Mucosa of stomach (tissue), 1 donor: ENCODE measurements at regions not wholly inside any gene's neighbourhood (a gene's known extent, or its start where the extent isn't known, plus 50 kb on each side); places are given as distances from the start of the nearest gene placed in this dataset.
A peak's percentile ranks its signal among the peaks of the same experiment; 100 is the strongest.

ENCODE experiments used
- H3K27me3 ChIP-seq: one replicate; pipeline ENCODE4 v1.7.0; 2013; ENCODE audit warnings: mild to moderate bottlenecking, low read length; ENCODE audit not compliant: control insufficient read depth, insufficient read depth
- H3K36me3 ChIP-seq: one replicate; pipeline ENCODE4 v1.7.0; 2013; ENCODE audit warnings: low read length; ENCODE audit not compliant: control insufficient read depth, insufficient read depth
- H3K4me1 ChIP-seq: one replicate; pipeline ENCODE4 v1.7.0; 2013; ENCODE audit warnings: mild to moderate bottlenecking, low read length; ENCODE audit not compliant: control insufficient read depth, insufficient read depth
- H3K4me3 ChIP-seq: one replicate; pipeline ENCODE4 v1.7.0; 2013; ENCODE audit warnings: low read length
- H3K9ac ChIP-seq: one replicate; pipeline ENCODE4 v1.7.0; 2013; ENCODE audit warnings: mild to moderate bottlenecking, low read length, moderate library complexity
- H3K9me3 ChIP-seq: one replicate; pipeline ENCODE4 v1.7.0; 2013; ENCODE audit warnings: mild to moderate bottlenecking, low read length, moderate library complexity; ENCODE audit not compliant: control insufficient read depth
- donor health status: Pancreatic carcinoma.

DNA sequence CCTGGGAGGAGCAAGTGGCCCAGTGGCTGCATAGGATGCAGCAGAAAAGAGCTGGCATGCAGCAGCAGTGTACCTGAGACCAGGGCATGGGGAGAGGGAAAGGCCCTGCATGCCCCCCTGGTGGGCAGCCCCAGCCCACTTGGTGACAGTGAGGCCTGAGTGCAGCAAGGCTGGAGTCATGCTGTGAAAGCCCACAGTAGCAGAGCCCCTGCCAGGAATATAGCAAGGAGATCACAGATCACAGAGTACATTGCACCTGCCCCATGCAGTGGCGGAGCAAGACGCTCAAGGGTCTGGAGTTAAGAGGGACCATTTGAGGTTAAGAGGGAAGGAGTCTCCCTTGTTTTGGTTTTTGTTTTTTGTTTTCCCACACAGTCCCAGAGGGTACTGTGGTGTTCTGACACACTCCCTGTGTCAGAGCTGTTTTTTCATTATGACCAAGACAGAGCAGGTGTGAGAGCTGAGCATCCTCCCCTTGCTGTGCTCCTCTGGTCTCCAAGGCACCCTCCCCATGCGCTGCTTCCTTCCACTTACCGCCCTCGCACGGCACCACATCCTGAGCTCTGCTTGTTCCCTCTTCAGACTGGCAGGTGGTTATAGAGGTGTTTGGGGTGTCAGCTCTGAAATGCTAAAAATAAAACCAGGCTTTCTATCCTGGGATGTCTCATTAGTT lies 85.0 kb upstream of the UBL3 start:
- Histone ChIP-seq H3K27me3 (no peaks in the 10 kb centered on the region), H3K36me3 (no peaks in the 10 kb centered on the region), H3K4me1 (peaks cover 20% of the 10 kb centered on the region), H3K9me3 (no peaks in the 10 kb centered on the region), H3K4me3 (no peak overlapping the region), H3K9ac (no peak overlapping the region)

DNA sequence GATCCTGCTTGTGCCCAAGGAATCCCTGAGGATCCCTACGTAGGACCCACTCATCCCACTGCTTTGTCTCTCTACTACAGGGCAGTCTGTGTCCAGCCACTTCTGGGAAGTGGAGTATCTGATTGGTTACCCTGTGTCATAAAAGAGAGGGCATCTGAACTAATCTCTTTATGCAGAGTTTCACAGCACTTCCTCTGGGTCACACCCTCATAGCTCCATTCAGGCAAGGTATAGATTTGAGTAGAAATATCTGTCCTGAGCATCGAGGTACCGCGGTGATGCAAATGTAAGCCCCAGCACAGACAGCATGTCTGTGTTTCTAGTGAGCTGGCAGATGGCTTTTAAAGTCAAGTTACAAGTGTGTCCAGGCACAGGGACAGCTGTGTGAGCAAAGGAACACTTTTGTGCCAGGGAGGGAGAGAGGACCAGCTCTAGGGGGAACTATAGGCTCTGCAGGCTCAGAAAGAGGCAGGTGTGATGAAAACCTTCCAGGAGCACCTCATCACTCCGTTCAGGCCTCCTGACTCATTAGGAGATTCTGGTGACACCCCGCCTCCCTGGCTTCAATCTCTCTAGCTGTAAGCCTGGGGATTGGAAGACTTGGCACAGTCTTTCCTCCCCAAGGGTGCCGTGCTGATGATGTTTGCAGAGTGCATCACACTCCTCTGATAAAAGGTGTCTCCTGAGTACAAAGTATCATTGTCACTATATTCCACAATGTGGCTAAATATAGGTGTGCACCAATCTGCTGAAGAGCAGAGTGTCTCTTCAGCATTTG lies 84.3 kb upstream of the UBL3 start:
- Histone ChIP-seq H3K27me3 (no peaks in the 10 kb centered on the region), H3K36me3 (no peaks in the 10 kb centered on the region), H3K9ac (no peak overlapping the region), H3K9me3 (no peaks in the 10 kb centered on the region), H3K4me1 (peaks cover 20% of the 10 kb centered on the region), H3K4me3 (no peak overlapping the region)

DNA sequence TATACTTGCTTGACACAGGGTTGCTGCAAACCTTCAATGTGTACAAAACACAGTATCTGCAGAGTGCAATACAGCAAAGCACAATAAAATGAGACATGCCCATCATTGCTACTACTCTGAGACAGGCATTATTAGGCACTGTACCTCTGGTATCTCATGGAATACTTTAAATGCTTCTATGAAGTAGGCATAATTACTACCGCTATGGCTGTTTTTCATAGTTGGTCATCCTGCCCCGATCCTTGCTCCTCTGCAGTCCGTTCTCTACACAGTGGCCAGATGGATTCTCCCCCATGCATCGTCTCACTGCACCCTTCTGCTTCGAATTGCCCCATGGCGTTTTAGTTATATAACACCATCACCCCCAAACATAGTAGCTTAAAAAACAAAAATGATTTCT lies 83.0 kb upstream of the UBL3 start:
- no peaks in the 10 kb centered on the region for H3K9me3 ChIP-seq
- H3K4me3 ChIP-seq, result no peak overlapping the region
- H3K36me3 ChIP-seq, result no peaks in the 10 kb centered on the region
- H3K27me3 ChIP-seq, result no peaks in the 10 kb centered on the region
- peaks cover 20% of the 10 kb centered on the region for H3K4me1 ChIP-seq
- H3K9ac ChIP-seq, result no peak overlapping the region

DNA sequence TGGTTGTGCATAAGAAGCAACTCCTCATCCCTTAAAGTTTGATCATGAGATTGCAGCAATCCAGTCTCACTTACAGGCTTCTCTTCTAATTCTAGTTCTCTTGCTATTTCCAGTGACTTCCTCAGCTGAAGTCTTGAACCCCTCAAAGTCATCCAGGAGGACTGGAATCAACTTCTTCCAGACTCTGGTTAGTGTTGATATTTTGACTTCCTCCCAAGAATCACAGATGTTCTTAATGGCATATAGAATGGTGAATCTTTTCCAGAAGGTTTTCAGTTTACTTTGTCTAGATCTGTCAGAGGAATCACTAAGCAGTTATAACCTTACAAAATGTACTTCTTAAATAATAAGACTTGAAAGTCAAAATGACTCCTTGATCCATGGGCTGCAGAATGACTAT lies 81.3 kb upstream of the UBL3 start:
- Histone ChIP-seq H3K4me1 (peaks cover 20% of the 10 kb centered on the region), H3K9ac (no peak overlapping the region), H3K9me3 (no peaks in the 10 kb centered on the region), H3K4me3 (no peak overlapping the region), H3K27me3 (no peaks in the 10 kb centered on the region), H3K36me3 (no peaks in the 10 kb centered on the region)

DNA sequence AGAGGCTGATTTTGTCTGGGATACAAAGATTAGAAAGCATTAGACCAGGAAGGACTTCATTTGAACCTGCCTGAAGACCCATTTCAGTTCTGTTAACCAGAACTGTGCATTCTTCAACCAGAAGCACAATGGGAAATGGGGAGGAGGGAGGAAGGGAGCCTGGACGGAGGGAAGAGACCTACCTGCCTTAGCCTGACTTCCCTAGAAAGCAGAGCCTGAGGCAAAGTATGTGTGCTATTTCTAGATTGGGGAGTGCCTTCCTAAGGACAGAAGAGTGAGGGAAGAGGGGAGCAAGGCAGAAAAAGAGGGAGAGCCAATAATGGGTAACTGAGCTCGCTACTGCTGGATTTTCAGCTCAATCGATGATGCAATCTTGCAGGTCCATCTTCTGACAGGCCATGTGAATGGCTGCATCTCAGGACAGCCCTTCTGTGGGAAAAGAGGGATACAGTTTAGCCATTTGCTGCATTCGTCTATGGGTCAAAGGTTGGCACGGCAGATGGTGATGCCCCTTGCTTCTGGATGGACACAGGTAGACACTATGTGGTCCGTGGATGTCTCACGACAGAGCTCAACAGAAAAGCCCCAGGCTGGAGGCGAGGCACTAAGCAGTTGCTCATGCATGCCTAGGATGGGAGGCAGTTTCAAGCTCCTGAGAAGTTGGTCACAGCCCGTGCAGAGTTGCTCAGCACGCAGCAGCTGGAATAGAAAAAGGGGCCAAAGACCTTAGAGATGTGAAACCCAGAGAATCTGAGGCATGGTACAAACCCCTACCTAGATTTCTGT lies 78.8 kb upstream of the UBL3 start:
- no peak overlapping the region for H3K4me3 ChIP-seq
- no peak overlapping the region for H3K9ac ChIP-seq
- no peaks in the 10 kb centered on the region for H3K27me3 ChIP-seq

DNA sequence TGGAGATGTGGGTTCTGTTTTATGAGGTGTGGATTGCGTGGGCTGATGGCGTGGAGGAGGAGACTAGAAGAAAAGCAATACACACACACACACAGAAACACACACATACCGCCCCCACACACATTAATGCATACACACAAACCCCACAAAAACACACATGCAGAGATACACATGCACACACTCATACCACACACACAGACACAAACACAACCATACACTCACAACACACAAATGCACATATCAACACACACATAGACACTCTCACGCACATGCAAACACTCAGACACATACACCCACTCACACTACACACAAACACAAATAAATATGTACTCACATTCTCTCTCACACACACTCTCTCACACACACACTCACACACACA lies 75.7 kb upstream of the UBL3 start:
- Histone ChIP-seq H3K9ac (peak overlapping the region; percentile 36), H3K4me3 (no peak overlapping the region), H3K36me3 (no peaks in the 10 kb centered on the region), H3K9me3 (no peaks in the 10 kb centered on the region), H3K4me1 (peaks cover 49% of the 10 kb centered on the region), H3K27me3 (no peaks in the 10 kb centered on the region)

More for the DNA sequence above, 78.8 kb upstream of the UBL3 start:
- H3K4me1 ChIP-seq, result peaks cover 23% of the 10 kb centered on the region
- H3K36me3 ChIP-seq, result no peaks in the 10 kb centered on the region
- no peaks in the 10 kb centered on the region for H3K9me3 ChIP-seq

DNA sequence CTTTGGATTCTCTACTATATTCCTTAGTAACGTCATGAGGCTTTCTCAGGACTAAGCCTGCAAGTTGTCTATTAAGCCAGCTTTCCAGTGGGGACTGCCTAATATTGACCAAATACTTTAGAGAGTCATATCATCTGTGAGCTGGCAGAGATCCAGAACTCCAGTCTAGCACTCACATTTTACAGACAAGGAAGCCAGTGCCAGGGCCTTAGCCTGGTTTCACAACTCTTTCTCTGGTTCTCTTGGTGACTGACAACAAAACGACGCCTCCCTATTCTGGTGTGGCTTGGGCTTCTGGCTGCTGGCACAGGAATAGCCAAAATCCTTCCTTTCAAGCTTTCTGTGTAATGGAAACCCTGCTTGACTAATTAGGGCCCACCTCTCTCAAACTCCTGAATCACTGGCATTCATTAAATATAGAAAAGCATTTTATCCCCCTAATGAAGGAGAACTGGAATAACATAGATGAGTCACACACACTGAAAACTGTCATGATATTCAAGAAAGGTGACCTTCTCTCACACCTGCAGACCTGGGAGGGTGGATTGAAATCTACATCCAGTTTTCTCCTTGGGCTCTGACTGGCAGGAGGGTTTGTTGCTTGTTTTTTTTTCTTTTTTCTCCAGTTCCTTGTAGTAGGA lies 75.2 kb upstream of the UBL3 start:
- H3K27me3 ChIP-seq, result no peaks in the 10 kb centered on the region
- peaks cover 52% of the 10 kb centered on the region for H3K4me1 ChIP-seq
- no peaks in the 10 kb centered on the region for H3K36me3 ChIP-seq
- peak overlapping the region; percentile 36 for H3K9ac ChIP-seq
- H3K9me3 ChIP-seq, result no peaks in the 10 kb centered on the region
- H3K4me3 ChIP-seq, result no peak overlapping the region

DNA sequence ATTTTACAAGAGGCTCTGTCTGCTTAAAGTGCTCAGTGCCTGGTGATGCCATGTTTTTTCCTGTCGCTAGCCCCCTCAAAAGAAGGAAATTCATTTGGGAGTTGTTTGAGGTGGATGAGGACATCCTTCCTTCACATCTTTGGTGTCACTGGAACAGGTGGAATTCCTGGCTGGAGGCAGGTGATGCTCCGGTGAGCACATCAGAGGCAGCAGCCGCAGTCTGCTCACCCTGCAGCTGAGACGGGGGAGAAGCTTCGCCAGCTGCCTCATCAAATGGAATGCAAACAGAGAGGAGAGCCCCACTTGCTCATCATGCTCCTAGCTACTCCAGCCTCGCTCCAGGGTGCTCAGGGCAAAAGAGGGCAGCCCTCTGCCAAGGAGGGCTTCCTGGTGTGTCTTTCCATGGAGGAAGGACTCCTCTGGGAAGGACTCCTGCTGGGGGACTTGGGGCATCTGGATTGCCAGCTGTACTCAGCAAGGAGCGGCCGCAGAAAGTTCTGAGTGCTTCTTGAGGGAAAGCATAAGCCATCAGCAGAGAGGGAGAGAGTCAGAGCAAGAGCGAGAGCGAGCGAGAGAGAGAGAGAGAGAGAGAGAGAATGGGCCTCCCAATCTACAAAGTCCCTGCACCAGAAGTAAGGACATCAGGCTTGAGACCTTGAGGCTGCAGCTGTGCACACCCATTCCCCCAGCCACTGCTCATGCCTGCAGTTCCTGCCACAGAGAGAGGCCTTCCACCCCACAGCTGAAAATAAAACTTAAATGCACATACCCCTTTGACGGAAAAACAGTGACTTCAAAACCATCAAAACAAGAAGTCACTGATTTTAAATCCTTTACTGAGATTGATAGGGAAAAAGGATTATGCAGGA lies 74.3 kb upstream of the UBL3 start:
- Histone ChIP-seq H3K4me3 (no peak overlapping the region), H3K36me3 (no peaks in the 10 kb centered on the region)

DNA sequence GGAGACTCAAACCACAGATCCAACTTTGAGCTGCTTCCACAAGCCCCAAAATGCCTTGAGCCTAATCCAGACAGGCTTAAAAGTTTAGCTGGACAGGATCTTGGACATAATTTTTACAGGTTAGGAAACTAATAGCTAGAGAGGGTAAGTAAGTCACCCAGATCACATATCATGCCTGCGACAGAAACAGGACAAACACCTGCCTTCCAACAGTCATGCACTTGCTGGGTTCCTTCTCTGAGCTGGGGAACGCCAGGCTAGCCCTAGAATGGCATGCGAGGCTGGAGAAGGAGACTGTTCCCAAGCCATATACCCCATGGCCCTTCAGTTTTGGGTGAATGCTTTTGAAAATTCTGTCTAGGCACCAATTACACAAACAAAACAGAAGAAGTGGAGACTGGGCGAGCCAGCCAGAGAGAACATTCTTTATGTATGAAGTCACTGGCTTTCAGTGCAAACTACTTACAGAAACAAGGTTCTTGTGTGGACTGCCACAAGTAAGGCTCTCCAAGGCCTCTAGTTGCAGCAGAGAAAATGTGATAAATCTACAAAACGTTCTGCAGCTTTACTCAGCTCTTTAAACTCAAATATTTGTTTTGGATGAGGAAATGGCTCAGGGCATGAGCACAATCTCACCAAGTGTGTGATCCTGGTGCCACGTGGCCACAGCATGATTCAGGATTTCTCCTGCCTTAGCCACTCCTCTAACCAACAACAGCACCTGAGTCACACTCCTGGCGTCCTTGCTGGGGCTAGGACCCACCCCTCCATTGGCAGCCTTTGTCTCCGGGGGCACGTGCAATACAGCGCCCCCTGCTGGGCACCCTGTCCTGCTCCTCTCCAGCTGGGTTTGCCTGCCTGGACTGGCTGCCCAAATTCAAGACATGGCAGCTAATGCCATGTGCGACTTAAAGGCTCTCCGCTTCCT lies 73.4 kb upstream of the UBL3 start:
- no peaks in the 10 kb centered on the region for H3K36me3 ChIP-seq
- H3K4me3 ChIP-seq, result no peak overlapping the region
- no peaks in the 10 kb centered on the region for H3K27me3 ChIP-seq
- H3K9ac ChIP-seq, result peak overlapping the region; percentile 66
- no peaks in the 10 kb centered on the region for H3K9me3 ChIP-seq
- peaks cover 57% of the 10 kb centered on the region for H3K4me1 ChIP-seq

More for the DNA sequence above, 74.3 kb upstream of the UBL3 start:
- Histone ChIP-seq H3K9ac (peak overlapping the region; percentile 36), H3K9me3 (no peaks in the 10 kb centered on the region), H3K4me1 (peaks cover 52% of the 10 kb centered on the region), H3K27me3 (no peaks in the 10 kb centered on the region)

DNA sequence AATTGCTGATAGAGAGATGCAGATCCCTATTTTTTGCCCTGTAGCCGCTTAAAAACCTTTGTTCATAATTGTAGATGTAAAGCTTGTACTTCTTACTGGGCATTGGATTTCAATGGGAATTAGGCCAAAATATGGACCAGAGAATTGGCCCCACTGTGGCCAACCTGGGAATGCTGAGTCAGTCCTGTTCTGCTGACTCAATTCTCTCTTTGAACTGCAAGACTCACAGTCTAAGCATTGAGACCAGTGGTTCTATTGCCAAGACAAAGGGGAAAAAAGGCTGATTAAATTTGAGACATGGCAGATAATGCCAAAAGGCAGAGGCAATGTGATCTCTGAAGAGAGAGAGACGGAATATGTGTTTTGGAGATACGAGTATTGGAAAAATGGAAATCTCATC lies 72.5 kb upstream of the UBL3 start:
- H3K9me3 ChIP-seq, result no peaks in the 10 kb centered on the region
- H3K4me1 ChIP-seq, result peaks cover 63% of the 10 kb centered on the region
- no peak overlapping the region for H3K4me3 ChIP-seq
- no peaks in the 10 kb centered on the region for H3K27me3 ChIP-seq
- peak overlapping the region; percentile 66 for H3K9ac ChIP-seq
- H3K36me3 ChIP-seq, result no peaks in the 10 kb centered on the region
